ENCODE measurements at regions not wholly inside any gene's neighbourhood (a gene's known extent, or its start where the extent isn't known, plus 50 kb on each side); places are given as distances from the start of the nearest gene placed in this dataset.

GRCh38 chr5:27477550-27477949, 439.2 kb upstream of the CDH9 start:
- H3K4me3 ChIP-seq = no peak overlapping the region
- H3K36me3 ChIP-seq (replicated peaks in 1 of 2; ENCODE audit: insufficient read depth in 1 of 2, low read depth in 2 of 2) = no peaks in the 10 kb centered on the region
- no peaks in the 10 kb centered on the region for H3K4me1 ChIP-seq
- intact Hi-C loops (cut with DNase I) = no loop called here
- DNase-seq = no peak
- TF ChIP-seq POLR2A (IDR thresholded peaks at IDR 0.05) (no peak), CTCF (IDR thresholded peaks at IDR 0.05) (no peak)
- no peak for ATAC-seq
- no peaks in the 10 kb centered on the region for H3K27me3 ChIP-seq
- no peaks in the 10 kb centered on the region for H3K9me3 ChIP-seq
- 46 to 48% methylated on average over 4 of the region's 4 CpGs for WGBS, 2 donors
- H3K27ac ChIP-seq = no peak overlapping the region

GRCh38 chr5:27476356-27476988, 438.1 kb upstream of the CDH9 start:
- DNase-seq (no peak), ATAC-seq (no peak)
- Histone ChIP-seq H3K9me3 (no peaks in the 10 kb centered on the region), H3K4me3 (no peak overlapping the region), H3K4me1 (no peaks in the 10 kb centered on the region), H3K27me3 (no peaks in the 10 kb centered on the region), H3K27ac (no peak overlapping the region), H3K36me3 (replicated peaks in 1 of 2; ENCODE audit: insufficient read depth in 1 of 2, low read depth in 2 of 2) (no peaks in the 10 kb centered on the region)
- intact Hi-C loops (cut with DNase I) = no loop called here
- TF ChIP-seq CTCF (IDR thresholded peaks at IDR 0.05) (no peak), POLR2A (IDR thresholded peaks at IDR 0.05) (no peak)
- WGBS, 2 donors = 60 to 64% methylated on average over 2 of the region's 2 CpGs

GRCh38 chr5:27475063-27475462, 436.7 kb upstream of the CDH9 start:
- H3K27me3 ChIP-seq = no peaks in the 10 kb centered on the region
- 24 to 27% methylated on average over 1 of the region's 1 CpG for WGBS, 2 donors
- intact Hi-C loops (cut with DNase I) = no loop called here
- H3K9me3 ChIP-seq = no peaks in the 10 kb centered on the region
- ATAC-seq = no peak
- no peaks in the 10 kb centered on the region for H3K36me3 ChIP-seq (replicated peaks in 1 of 2; ENCODE audit: insufficient read depth in 1 of 2, low read depth in 2 of 2)
- no peak overlapping the region for H3K27ac ChIP-seq
- no peaks in the 10 kb centered on the region for H3K4me1 ChIP-seq
- H3K4me3 ChIP-seq = no peak overlapping the region
- TF ChIP-seq POLR2A (IDR thresholded peaks at IDR 0.05) = no peak
- no peak for TF ChIP-seq CTCF (IDR thresholded peaks at IDR 0.05)
- DNase-seq = no peak

GRCh38 chr5:27474395-27474794, 436.0 kb upstream of the CDH9 start:
- Histone ChIP-seq H3K27me3 (no peaks in the 10 kb centered on the region), H3K27ac (no peak overlapping the region), H3K36me3 (replicated peaks in 1 of 2; ENCODE audit: insufficient read depth in 1 of 2, low read depth in 2 of 2) (no peaks in the 10 kb centered on the region), H3K9me3 (no peaks in the 10 kb centered on the region), H3K4me3 (no peak overlapping the region), H3K4me1 (no peaks in the 10 kb centered on the region)
- DNase-seq (no peak), ATAC-seq (no peak)
- intact Hi-C loops (cut with DNase I) = no loop called here
- TF ChIP-seq CTCF (IDR thresholded peaks at IDR 0.05) (no peak), POLR2A (IDR thresholded peaks at IDR 0.05) (no peak)

- no peak for ATAC-seq
- 68 to 70% methylated on average over 2 of the region's 2 CpGs for WGBS, 2 donors
- Histone ChIP-seq H3K36me3 (replicated peaks in 1 of 2; ENCODE audit: insufficient read depth in 1 of 2, low read depth in 2 of 2) (no peaks in the 10 kb centered on the region), H3K27me3 (no peaks in the 10 kb centered on the region), H3K4me3 (no peak overlapping the region), H3K9me3 (no peaks in the 10 kb centered on the region), H3K4me1 (no peaks in the 10 kb centered on the region), H3K27ac (no peak overlapping the region)
- intact Hi-C loops (cut with DNase I) = no loop called here
- TF ChIP-seq POLR2A (IDR thresholded peaks at IDR 0.05) = no peak
- no peak for TF ChIP-seq CTCF (IDR thresholded peaks at IDR 0.05)
- DNase-seq = no peak
Observed at GRCh38 chr5:27474047-27474309, 435.6 kb upstream of the CDH9 start.

Measured in body of pancreas (tissue), 4 donors.